T-helper 1 cell (primary cell): ENCODE measurements at regions not wholly inside any gene's neighbourhood (a gene's known extent, or its start where the extent isn't known, plus 50 kb on each side); places are given as distances from the start of the nearest gene placed in this dataset.

Experiments
- DNase-seq, 5 donors: peaks; one replicate each; pipeline ENCODE4 v3.0.0-alpha.2; 2012 to 2020

DNA sequence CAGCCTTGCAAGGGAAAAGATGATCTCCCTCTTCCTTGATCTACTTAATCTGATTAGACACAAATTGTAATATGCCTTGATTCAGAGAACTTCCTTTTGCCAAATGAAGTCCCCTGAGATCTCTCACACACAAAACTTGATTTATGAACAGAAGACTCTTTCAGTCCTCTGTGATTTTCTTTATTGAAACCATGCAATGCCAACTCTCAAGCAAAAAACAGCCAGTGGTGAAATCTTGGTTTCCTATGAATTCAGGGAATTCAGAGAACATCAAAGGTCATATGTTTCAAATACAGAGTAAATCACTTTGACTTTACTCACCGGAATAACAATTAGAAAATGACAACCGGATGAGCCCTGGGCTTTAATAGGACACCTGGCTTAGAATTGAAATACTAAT, 211.7 kb downstream of the ABHD5 start:
- no peak for DNase-seq

DNA sequence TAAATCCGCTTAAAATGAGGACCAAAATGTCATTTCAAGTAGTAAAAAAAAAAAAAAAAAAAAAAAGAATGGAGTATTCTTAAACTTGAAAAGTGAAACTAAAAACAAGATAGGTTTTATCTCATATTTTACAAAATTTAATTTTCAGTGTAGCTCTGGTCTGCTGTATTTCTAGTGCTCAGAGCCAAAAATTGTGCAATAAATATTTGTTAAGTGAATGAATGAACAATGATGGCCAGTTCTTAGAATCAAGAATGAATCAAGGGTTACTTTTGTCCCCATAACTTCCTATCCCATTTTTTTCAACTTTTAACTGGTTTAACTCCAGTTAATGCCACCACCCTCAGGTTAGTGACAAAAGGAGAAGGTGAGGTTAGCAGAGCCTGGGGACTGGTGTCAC, 214.4 kb downstream of the ABHD5 start:
- DNase-seq: no peak

GRCh38 chr3:43906849-43907507, 216.2 kb downstream of the ABHD5 start:
- no peak for DNase-seq

GRCh38 chr3:43907508-43907858, 216.7 kb downstream of the ABHD5 start:
- DNase-seq: no peak

- no peak for DNase-seq
Measured at GRCh38 chr3:43908456-43908855, 217.7 kb downstream of the ABHD5 start.

DNA sequence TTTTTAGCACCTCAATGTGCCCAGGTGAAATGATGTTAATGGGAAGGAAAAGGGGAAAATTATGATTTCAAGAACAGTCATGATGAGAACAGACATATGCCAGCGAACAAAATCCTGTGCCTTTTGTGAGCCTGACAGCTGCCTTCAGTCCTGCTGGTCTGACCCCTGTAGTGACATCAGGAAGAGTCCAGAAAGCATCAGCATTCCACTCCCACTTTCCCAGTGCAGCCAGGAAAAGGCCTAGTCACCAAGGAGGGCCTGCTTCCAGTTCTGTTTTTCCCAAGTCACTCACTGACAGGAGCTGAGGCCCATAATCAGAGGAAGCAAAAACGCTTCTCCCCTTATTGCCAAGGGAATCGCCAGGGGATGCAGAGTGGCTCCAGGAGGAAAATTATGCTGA, 218.4 kb downstream of the ABHD5 start:
- DNase-seq: no peak

DNA sequence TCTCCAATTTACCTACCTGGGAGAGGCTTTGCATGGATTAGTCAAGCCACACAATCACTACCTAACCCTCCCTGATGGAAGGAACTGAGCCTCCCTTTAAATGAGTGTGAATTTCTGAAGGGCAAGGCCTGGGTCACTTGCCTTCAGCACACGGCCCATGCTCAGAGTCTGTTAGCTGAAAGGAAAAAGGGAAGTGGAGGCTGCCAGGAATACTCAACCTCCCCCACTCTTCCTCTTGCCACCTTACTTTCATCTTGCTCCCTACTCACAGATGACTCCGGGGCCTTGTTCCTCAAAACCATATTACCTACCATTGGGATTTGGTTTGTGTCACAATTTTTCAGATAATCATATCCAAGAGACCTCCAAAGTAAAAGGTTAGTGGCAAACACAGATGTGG, 220.0 kb downstream of the ABHD5 start:
- DNase-seq: no peak

GRCh38 chr3:43913036-43913948, 222.6 kb downstream of the ABHD5 start:
- no peak for DNase-seq

- DNase-seq: no peak
Measured at GRCh38 chr3:43914269-43914668, 223.5 kb downstream of the ABHD5 start.

- DNase-seq: no peak
Measured at GRCh38 chr3:43915546-43915945, 224.8 kb downstream of the ABHD5 start.

GRCh38 chr3:43917361-43917760, 226.6 kb downstream of the ABHD5 start:
- DNase-seq: no peak

DNA sequence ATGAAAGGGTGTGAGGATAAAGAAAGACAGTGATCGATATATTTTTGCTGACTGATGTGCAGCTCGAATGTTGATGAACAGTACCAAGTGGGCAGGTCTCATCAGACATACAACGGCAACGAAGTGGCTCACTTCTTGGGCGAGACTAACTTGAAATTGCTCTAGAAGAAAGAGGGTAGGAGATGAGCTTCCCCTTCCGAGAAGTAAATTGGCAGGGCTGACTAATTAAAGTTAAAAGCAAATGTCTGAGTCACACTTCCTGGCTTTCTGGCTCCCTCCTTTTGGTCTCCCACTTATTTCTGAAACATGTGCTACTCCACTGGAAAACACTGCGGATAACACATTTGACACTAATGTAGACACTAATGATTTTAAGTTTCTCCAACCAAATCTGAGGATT, 228.3 kb downstream of the ABHD5 start:
- DNase-seq: no peak

DNA sequence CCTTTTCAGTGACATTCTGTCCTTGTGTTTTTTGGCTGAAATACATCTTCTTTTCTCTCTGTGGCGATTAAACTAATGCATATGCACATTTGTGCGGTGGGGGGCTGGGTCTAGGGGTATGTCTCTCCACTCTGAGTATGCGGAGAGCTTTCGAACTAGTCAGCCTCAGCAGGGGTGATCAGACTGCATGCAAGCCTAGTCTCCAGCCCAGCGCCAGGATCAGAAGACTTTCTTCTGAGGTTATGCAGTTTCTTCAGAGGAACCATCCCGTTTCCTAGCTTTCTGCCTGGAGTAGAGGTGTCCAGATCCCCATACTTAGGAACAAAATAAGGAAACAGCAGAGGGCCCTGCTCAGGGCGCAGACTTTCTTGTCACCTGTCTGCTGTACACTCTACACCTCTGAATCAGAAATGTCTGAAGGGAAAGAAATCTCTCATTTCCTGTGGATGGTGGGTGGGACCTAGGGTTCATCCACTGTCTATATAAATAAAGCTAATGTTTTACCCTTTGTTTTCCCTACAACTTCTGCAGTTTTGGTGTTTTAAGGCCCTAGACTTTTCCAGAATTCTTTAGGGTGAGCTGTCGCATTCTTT, 230.4 kb downstream of the ABHD5 start:
- no peak for DNase-seq

DNA sequence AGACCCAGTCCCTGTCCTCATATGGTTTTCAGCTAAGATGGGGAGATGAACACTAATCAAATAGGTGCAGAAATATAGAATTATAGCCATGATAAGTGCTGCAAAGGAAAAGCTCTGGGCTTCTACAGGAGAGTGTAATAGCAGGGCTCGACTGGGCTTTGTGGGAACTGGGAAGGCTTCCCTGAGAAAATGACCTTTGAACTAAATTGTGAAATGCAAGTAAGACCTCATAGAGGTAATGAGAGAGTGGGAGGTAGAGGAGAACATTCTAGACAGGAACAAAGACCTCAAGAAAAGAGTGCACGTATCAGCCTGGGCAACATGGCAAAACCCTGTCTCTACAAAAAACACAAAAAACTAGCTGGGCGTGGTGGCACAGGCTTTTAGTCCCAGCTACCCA, 231.6 kb downstream of the ABHD5 start:
- DNase-seq: no peak

- DNase-seq: no peak
Measured at GRCh38 chr3:43923104-43923882, 232.6 kb downstream of the ABHD5 start.

DNA sequence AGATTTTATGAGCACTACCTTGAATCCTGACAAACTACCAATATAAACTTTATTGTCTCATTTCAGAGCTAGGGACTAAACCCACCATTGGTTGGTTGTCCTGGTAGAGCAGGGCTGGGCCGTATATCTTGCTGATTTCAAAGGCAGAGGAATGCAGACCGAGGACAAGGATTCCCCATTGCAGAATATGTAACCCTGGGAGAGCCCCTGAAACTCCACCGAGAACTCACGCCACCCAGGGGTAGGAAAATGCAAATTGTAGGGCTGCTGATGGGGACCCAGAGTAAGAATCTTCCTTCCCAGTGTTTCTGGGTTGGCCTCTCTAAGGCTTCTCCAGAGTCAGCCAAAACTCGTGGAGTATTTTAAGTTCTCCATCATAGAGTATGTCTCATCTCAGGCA, 235.3 kb downstream of the ABHD5 start:
- no peak for DNase-seq

DNA sequence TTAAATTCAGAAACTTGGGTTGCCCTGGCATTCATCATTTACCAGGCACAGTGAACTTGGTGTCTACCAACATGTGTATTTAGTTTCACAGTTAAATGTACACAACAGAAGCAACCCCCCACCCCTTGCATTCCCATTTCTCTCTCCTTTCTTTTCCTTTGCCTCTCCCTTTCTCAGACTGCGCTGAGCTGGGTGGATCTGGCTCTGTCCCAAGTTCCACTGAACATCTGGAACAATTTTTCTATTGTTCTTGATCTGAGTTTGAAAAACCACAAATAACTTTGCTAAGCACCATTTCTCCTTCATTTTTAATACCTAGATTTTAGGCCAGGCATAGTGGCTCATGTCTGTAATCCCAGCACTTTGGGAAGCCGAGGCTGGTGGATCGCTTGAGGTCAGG, 242.2 kb downstream of the ABHD5 start:
- no peak for DNase-seq

DNA sequence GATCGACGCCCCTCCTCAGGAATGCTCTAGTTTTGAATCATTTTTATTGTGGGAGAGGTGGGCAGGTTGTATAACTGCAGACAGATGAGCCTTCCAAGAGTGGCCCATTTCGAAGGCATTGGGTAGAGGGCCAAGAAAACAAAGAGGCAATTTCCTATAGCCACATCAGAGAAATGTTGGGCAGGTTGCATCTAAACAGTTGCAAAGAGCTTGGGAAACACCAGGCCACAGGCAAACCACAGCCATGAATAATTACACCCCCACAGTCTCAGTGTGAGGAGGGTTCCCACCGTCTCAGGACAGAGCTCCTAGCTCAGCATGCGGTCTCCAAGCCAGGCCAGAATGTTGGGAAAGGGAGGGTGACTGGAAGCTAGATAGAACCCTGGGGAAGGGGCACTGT, 257.3 kb downstream of the ABHD5 start:
- no peak for DNase-seq

- DNase-seq: no peak
Measured at GRCh38 chr3:43949594-43949993, 258.9 kb downstream of the ABHD5 start.

DNA sequence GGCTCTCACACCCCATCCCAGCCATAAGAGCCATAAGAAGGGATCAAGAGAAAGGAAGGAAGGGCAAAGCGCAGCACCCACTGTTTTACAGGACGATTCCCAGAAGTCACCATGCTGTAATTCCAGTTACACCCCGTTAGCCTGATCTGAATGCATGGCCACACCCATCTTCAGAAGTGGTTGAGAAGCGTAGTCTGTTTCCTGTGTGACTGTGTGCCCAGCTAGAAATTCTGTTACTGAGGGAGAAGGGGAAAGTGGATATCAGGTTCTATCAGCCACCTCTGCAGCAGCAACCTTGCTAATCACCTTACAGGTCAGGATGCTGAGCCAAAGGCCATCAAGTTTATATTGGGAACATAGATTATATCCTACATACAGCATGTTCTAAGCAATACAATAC, 260.0 kb downstream of the ABHD5 start:
- DNase-seq: peak in 1 of 5 donors; percentile 12

DNA sequence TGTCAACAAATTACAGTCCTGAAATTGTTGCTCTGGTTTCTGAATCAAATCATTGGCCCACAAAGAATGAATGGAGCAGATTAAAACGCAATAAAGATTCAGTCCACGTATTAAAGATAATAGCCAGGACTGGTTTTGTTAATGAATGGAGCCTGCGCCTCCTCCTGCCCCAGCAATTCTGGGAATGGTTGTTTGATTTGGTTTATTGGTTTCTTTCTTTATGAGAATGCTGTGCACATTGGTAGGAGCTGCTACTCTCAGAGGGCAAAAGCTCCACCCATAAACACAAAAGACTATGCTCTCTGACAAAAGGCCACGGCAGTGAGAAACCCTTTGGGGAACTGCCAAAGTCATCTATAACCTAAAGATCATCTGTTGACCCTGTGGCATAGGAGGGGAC, 261.1 kb downstream of the ABHD5 start:
- DNase-seq: no peak

DNA sequence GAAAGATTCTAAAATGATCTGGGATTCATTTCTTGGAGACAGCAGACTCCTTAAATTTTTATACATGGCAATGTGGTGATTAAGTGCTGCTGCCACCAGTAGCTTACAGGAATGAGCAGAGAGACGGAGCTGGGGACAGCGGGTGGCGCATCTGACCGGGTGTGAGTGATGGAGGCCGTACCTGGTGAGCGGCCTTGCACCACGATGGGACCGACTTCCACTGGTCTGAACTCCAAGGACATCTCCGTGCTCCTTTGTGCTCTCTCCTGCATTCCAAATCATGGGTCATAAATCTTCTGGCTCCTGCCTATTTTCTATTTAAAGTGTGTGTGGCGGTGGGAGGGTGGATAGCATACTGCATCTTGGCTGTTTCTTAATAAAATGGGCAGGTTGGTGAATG, 262.6 kb downstream of the ABHD5 start:
- no peak for DNase-seq
